B cell (primary cell): ENCODE measurements at regions not wholly inside any gene's neighbourhood (a gene's known extent, or its start where the extent isn't known, plus 50 kb on each side); places are given as distances from the start of the nearest gene placed in this dataset.

Source experiments
- CTCF ChIP-seq: fragments of 200-600 bp; IDR thresholded peaks from one replicate; pipeline ENCODE4 v1.8.0; 2022; ENCODE audit warnings: antibody characterized with exemption, mild to moderate bottlenecking
- EZH2 ChIP-seq: IDR thresholded peaks from 2 replicates; pipeline ENCODE4 v1.6.1; 2012; ENCODE audit warnings: borderline replicate concordance, low read depth, mild to moderate bottlenecking, moderate library complexity, low read length; ENCODE audit not compliant: insufficient read depth, poor library complexity, severe bottlenecking

- TF ChIP-seq CTCF (no peak), EZH2 (no peak)
These were observed 93.4 kb upstream of the MAMLD1 start for GRCh38 chrX:150269605-150270254.
